Dedifferentiated amniotic fluid mesenchymal stem cell (primary cell): ENCODE measurements at regions not wholly inside any gene's neighbourhood (a gene's known extent, or its start where the extent isn't known, plus 50 kb on each side); places are given as distances from the start of the nearest gene placed in this dataset.

Source experiments
- DNase-seq: peaks from one replicate; pipeline ENCODE4 v3.0.0-alpha.2; 2016; ENCODE audit errors: extremely low spot score

DNA sequence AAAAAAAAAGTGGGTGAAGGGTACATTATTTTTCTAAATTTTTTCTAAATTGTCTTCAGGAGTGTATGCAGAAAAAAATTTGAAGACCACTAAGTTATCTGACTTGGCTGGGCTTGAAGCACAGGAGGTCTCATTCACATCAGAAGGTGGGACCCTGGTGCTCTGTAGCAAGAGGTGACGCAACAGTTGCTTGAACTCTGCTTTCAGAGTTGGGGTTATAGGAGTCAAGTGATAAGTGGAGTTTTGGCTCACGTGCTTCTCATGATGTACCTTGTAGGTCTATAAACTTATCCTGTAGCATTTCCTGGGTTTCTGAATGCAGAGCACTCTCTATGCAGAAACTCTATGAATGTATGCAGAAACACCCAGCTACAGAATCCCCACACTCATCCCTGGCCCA, 58.5 kb upstream of the FOXC1 start:
- DNase-seq: no peak

DNA sequence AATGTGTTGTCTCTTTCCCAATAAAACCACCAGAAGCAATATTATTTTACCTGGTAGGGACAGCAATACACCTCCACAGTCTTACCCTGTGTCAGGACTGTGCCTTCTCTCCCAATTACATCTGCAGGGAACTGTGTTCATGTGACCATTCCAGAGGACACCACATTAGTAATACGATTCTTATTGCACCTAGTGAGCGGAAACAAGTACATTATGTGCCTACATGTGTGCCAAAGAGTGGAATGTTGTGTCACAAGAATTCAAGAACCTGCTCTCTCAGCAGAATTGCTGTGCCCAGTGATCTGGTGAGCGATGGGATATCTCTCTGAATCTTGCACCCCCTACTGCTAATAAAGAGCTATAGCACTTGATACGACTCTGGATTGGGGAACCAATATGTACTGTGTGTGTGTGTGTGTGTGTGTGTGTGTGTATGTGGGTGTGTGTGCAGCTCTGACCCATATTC, 57.4 kb upstream of the FOXC1 start:
- no peak for DNase-seq

DNA sequence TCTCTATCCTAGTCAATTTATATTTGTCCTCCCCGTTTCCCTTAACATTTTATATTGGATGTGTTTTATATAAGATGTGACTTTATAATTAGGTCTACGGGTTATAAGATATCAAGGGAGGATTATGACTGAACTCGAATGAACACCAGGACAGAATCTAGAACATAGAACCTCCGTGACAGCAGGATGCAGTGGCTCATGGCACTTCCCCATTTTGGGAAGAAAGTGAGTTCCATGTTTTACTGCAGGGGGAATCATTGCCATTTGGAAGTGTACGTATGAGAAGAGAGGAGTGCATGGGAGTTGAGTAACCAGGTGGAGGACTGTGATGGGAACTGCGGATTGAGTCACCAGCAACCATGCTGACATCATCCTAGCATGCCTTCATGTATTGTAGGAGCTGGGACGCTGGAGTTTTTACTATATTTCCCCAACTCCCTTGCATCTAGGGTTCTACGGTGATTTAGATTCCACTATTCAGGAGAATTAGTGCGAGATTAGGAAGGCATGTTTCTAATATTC, 56.1 kb upstream of the FOXC1 start:
- DNase-seq: no peak

DNA sequence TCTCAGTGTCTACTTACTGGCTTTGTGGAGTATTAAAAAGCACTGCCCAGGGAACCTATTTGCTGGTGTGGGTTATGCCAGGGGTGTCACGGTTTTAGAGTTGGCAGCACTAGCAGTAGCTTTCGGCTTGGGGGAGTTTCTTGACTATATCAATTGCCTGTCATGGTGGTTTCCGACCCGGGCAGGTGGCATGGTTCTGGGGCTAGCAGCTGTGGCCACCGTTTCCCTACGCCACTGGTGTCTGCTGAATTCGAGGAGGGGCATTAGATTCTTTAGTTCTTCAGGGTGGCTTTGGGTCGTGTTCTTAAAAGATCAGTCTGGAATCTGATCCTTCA, 55.6 kb upstream of the FOXC1 start:
- DNase-seq: no peak

DNA sequence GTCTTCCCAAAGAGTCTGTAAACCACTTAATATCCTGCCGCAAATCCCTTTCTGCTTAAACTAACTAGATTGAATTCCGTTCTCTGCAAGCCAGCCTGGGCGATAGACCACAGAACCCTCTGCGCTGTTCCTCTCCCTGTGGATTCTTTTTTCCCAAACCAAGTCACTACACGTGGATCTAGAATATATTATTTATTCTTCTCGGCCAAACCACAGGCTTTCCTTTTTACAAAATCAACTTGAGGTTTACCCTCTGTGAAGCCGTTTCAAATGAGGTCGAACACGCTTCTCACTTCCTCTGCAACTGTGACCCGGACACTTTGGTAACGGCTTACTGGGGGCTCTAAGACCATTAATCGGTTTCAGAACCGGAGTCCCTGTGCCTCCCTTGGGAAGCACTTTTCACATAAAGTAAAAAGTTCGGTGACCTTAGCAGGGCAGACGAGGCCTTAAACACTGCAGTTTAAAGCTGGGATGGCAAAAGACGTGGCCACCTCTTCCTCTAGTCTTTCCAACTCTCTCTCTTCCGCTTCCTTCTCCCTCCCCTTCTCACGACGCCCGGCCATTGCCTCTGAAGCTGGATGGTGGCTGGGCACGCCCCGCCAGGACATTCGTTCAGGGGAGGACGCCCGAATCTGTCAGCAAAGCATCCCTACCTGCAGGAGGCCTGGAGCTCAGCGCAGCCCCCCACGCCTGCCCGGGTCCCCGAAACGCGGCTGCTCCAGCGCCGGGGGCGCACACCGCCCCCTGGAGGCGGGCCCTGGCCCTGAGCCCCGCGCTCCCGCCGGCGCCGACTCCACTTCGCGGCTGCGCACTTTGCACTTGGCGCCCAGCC, 55.0 kb upstream of the FOXC1 start:
- no peak for DNase-seq

DNA sequence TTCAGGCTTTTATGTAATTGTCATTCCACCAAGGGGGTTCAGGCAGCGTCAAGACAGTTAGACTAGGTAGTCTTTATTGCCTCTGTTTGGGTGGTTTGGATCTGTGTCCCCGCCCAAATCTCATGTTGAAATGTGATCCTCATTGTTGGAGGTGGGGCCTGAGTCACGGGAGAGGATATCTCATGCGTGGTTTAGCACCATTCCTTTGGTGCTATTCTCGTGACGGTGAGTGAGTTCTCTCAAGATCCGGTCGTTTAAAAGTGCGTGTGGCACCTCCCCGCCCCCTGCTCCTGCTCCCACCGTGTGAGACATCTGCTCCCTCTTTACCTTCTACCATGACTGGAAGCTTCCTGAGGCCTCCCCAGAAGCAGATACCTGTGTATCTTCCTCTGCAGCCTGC, 51.3 kb upstream of the FOXC1 start:
- no peak for DNase-seq
